ENCODE measurements at regions not wholly inside any gene's neighbourhood (a gene's known extent, or its start where the extent isn't known, plus 50 kb on each side); places are given as distances from the start of the nearest gene placed in this dataset.
"Not testable (repeated sequence)": the region's sequence is repeated elsewhere in the genome, so short reads cannot be mapped to it uniquely, and the experiment has no call there.

DNA sequence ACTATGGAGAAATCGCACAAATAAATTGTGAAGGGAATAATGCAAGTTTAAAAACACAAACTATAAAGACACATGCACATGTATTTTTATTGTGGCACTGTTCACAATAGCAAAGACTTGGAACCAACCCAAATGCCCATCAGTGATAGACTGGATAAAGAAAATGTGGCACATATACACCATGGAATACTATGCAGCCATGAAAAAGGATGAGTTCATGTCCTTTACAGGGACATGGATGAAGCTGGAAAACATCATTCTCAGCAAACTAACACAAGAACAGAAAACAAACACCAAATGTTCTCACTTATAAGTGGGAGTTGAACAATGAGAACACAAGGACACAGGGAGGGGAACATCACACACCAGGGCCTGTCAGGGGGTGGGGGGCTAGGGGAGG is 100.9 kb upstream of the RGPD4 start:
- not testable (repeated sequence) for TF ChIP-seq CTCF, POLR2A (IDR thresholded peaks at IDR 0.05)

Data from esophagus squamous epithelium (tissue), 4 donors.